Tibial nerve (tissue), 4 donors: ENCODE measurements at regions not wholly inside any gene's neighbourhood (a gene's known extent, or its start where the extent isn't known, plus 50 kb on each side); places are given as distances from the start of the nearest gene placed in this dataset.
A peak's percentile ranks its signal among the peaks of the same experiment; 100 is the strongest.
"Not testable (repeated sequence)": the region's sequence is repeated elsewhere in the genome, so short reads cannot be mapped to it uniquely, and the experiment has no call there.

Experiments
- DNase-seq, 2 donors: peaks; one replicate each; pipeline ENCODE4 v3.0.0-alpha.2; 2019; ENCODE audit warnings: low spot score in 2 of 2
- H3K27ac ChIP-seq, 4 donors: fragments of 200-600 bp; sonication (generic) in 3 of 4; one replicate each; pipeline ENCODE4 v1.5.1; 2017 to 2019; ENCODE audit warnings: mild to moderate bottlenecking in 1 of 4
- H3K27me3 ChIP-seq, 2 donors: fragments of 200-600 bp; sonication (generic) in 1 of 2; one replicate each; pipeline versions ENCODE4 v1.5.1 to v1.6.0; 2017 to 2019
- H3K36me3 ChIP-seq, 3 donors: fragments of 200-600 bp; sonication (generic); one replicate each; pipeline ENCODE4 v1.5.1; 2018 to 2019
- H3K4me1 ChIP-seq, 4 donors: fragments of 200-600 bp; sonication (generic) in 3 of 4; one replicate each; pipeline ENCODE4 v1.5.1; 2017 to 2019
- H3K4me3 ChIP-seq, 4 donors: fragments of 200-600 bp; sonication (generic) in 3 of 4; one replicate each; pipeline ENCODE4 v1.5.1; 2017 to 2019; ENCODE audit warnings: mild to moderate bottlenecking in 1 of 4, moderate library complexity in 1 of 4
- H3K9me3 ChIP-seq, 4 donors: fragments of 200-600 bp; sonication (generic) in 3 of 4; one replicate each; pipeline ENCODE4 v1.5.1; 2017 to 2019
- CTCF ChIP-seq, 5 experiments: fragments of 200-600 bp in 3 of 5; fragments of 450-650 bp in 2 of 5; sonication (generic) in 3 of 5; IDR thresholded peaks; one replicate each; pipeline ENCODE4 v1.5.1; 2016 to 2019; ENCODE audit warnings: antibody characterized with exemption in 5 of 5, mild to moderate bottlenecking in 3 of 5, moderate library complexity in 2 of 5
- EP300 ChIP-seq, 2 donors: sonication (generic); formaldehyde crosslinking; IDR thresholded peaks; one replicate each; pipeline ENCODE4 v1.6.1; 2017; ENCODE audit warnings: antibody characterized with exemption in 2 of 2, mild to moderate bottlenecking in 1 of 2
- WGBS, 2 donors: methylation state at CpG; one replicate each; pipeline ENCODE4 v1.1.5; 2018; 5-methylcytosine and 5-hydroxymethylcytosine counted together

GRCh38 chr20:30569867-30570266, 687.6 kb upstream of the DEFB115 start:
- H3K27ac ChIP-seq, H3K27me3 ChIP-seq, DNase-seq, H3K9me3 ChIP-seq, H3K4me1 ChIP-seq, H3K36me3 ChIP-seq, H3K4me3 ChIP-seq: not testable (repeated sequence)
- 75 to 85% methylated on average over 11 of the region's 12 CpGs for WGBS, 2 donors

GRCh38 chr20:30570622-30571021, 686.8 kb upstream of the DEFB115 start:
- WGBS, 2 donors = 58 to 65% methylated on average over 4 of the region's 4 CpGs
- H3K9me3 ChIP-seq, H3K4me3 ChIP-seq, DNase-seq, H3K4me1 ChIP-seq, H3K27me3 ChIP-seq, H3K36me3 ChIP-seq, H3K27ac ChIP-seq: not testable (repeated sequence)

DNA sequence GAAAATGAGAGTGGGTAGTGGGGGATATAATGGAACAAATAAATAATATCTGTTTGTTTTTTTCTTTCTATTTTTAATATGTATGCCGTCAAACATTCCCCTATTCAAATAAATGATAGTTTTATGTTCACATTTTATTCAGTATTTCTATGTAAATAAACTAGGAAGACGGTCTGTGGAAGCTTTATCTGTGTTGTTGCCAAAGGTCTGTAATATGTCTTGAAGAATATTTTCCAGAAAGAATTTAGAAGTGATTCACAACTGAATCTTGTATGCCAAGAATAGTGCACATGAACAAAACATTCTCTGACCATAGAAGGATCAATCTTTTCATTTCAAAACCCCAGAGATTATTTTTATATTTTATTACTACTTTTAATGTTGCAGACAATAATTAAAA, 683.1 kb upstream of the DEFB115 start:
- not testable (repeated sequence) for H3K36me3 ChIP-seq, H3K4me1 ChIP-seq, H3K27ac ChIP-seq, H3K27me3 ChIP-seq, H3K9me3 ChIP-seq, DNase-seq, H3K4me3 ChIP-seq
- WGBS, 2 donors = 53% methylated on average over 2 of the region's 2 CpGs

DNA sequence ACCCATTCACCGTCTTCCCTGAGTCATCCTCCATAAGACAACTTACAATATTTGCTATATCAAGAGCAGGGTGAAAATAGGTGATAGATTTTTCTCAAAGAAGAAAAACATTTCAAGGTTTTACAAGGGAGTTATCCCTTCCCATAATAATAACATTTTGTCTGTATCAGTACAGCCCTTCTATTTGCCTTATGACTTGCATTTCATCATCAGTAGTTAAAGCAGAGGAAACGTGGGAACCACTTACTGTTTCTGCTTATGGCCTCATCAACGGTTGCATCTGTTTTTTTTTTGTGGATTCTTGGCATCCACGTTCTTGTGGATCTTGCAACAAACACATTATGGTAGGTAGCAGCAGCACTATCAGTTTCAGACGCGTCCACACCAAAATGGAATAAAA, 678.4 kb upstream of the DEFB115 start:
- peak overlapping the region in 2 of 4 donors; percentile 5 to 56 for H3K4me3 ChIP-seq
- not testable (repeated sequence) for H3K27ac ChIP-seq, H3K36me3 ChIP-seq, H3K27me3 ChIP-seq, DNase-seq, H3K4me1 ChIP-seq, H3K9me3 ChIP-seq
- 50 to 73% methylated on average over 6 of the region's 6 CpGs for WGBS, 2 donors

- H3K9me3 ChIP-seq, H3K36me3 ChIP-seq, H3K4me1 ChIP-seq, H3K27me3 ChIP-seq: not testable (repeated sequence)
- 22 to 36% methylated on average over 17 to 25 of the region's 27 CpGs for WGBS, 2 donors
- TF ChIP-seq EP300 (IDR thresholded peaks at IDR 0.05) = peak in 1 of 2 donors; percentile 57
- peak overlapping the region in 2 of 4 donors; percentile 32 to 56 for H3K4me3 ChIP-seq
- peak; percentile 18 to 67 for DNase-seq
- peak overlapping the region in 2 of 4 donors; percentile 40 to 82 for H3K27ac ChIP-seq
Observed at GRCh38 chr20:30579824-30580438, 677.5 kb upstream of the DEFB115 start.

- WGBS, 2 donors = 42 to 61% methylated on average over 7 of the region's 7 CpGs
- H3K4me3 ChIP-seq, H3K36me3 ChIP-seq, H3K9me3 ChIP-seq, H3K27ac ChIP-seq, DNase-seq, H3K27me3 ChIP-seq, H3K4me1 ChIP-seq: not testable (repeated sequence)
Observed at GRCh38 chr20:30581839-30582238, 675.6 kb upstream of the DEFB115 start.

DNA sequence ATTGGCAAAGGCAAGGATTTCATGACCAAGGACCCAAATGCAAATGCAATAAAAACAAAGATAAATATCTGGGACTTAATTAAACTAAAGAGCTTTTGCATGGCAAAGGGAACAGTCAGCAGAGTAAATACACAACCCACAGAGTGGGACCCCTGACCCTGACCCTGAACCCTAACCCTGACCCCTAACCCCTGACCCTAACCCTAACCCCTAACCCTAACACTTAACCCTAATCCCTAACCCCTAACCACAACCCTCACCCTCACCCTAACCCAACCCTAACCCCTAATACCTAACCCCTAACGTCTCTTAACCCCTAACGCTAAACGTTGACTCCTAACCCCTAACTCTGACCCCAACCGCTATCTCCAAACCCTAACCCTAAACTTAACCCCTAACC, 673.1 kb upstream of the DEFB115 start:
- H3K4me1 ChIP-seq, H3K9me3 ChIP-seq, H3K27me3 ChIP-seq, H3K4me3 ChIP-seq, H3K36me3 ChIP-seq, H3K27ac ChIP-seq, DNase-seq: not testable (repeated sequence)
- 62 to 78% methylated on average over 4 of the region's 4 CpGs for WGBS, 2 donors

DNA sequence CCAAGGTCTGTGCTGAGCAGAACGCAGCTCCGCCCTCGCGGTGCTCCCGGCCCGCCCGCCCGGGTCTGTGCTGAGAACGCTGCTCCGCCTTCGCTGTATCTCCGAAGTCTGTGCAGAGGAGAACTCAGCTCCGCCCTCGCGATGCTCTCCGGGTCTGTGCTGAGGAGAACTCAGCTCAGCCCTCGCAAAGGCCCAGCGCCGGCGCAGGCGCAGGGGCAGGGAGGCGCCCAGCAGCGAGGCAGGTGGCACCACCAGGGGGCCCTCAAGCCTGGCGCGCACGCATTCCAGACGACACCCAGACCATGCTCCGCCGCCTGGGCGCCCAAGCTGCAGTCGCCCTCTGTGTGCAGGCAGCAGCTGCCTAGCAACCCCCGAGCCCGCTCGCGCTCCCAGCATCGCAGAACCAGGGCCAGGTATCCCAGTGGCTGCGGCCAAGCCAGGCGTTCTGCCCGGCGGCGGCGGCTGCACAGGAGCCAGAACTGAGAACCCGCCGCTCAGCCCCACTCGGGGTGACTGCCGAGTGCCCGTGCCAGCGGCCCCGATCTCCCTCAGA, 672.1 kb upstream of the DEFB115 start:
- H3K27me3 ChIP-seq, H3K36me3 ChIP-seq, H3K4me1 ChIP-seq, H3K9me3 ChIP-seq: not testable (repeated sequence)
- TF ChIP-seq CTCF (IDR thresholded peaks at IDR 0.05) (peak in 3 of 5 experiments; percentile 39 to 68 (median 40)), EP300 (IDR thresholded peaks at IDR 0.05) (peak in 1 of 2 donors; percentile 54)
- 11 to 44% methylated on average over 9 to 11 of the region's 49 CpGs for WGBS, 2 donors
- DNase-seq = peak; percentile 18 to 44
- peak overlapping the region in 1 of 4 donors; percentile 63 for H3K27ac ChIP-seq
- H3K4me3 ChIP-seq = peak overlapping the region in 3 of 4 donors; percentile 8 to 60 (median 41)

DNA sequence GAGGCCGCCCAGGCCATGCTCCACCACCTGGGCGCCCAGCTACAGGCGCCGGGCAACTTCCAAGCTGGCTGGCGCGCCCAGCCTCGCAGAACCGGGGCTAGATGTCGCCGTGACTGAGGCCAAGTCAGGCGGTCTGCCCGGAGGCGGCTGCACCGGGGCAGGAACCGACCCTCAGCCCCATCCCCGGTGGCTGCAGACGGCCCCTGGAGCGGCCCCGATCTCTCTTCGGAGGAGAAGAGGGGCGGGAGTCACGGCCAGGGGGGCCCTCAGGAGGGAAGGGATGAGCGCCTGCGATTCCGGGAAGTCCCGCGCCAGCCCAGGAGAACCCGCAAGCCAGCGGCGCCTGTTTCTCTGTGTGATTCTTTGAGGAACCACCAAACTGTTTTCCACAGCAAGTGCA, 671.3 kb upstream of the DEFB115 start:
- not testable (repeated sequence) for H3K27me3 ChIP-seq, DNase-seq, H3K9me3 ChIP-seq, H3K36me3 ChIP-seq, H3K4me1 ChIP-seq
- WGBS, 2 donors = 8 to 59% methylated on average over 8 to 17 of the region's 30 CpGs
- peak overlapping the region in 3 of 4 donors; percentile 8 to 60 (median 26) for H3K4me3 ChIP-seq
- H3K27ac ChIP-seq = peak overlapping the region in 1 of 4 donors; percentile 63
